Neural progenitor cell (in vitro differentiated cells): ENCODE measurements at regions not wholly inside any gene's neighbourhood (a gene's known extent, or its start where the extent isn't known, plus 50 kb on each side); places are given as distances from the start of the nearest gene placed in this dataset.

Experiments
- DNase-seq: peaks from one replicate; pipeline ENCODE4 v3.0.0-alpha.2; 2016; ENCODE audit warnings: low spot score
- H2AFZ ChIP-seq: fragments of 200-600 bp; sonication (generic); replicated peaks from 2 replicates; pipeline ENCODE4 v1.6.1; 2016; ENCODE audit warnings: antibody characterized with exemption
- H3F3A ChIP-seq: fragments of 200-600 bp; sonication (generic); 2 replicates; pipeline ENCODE4 v1.6.1; 2016; ENCODE audit warnings: antibody characterized with exemption, low read depth
- H3K27ac ChIP-seq: fragments of 200-600 bp; sonication (generic); 2 replicates; pipeline ENCODE4 v1.5.1; 2016; ENCODE audit warnings: mild to moderate bottlenecking
- H3K27me3 ChIP-seq: fragments of 200-600 bp; sonication (generic); 2 replicates; pipeline ENCODE4 v1.6.1; 2016; ENCODE audit warnings: mild to moderate bottlenecking, moderate library complexity
- H3K36me3 ChIP-seq: fragments of 200-600 bp; sonication (generic); 2 replicates; pipeline ENCODE4 v1.5.1; 2016
- H3K4me1 ChIP-seq: fragments of 200-600 bp; sonication (generic); 2 replicates; pipeline ENCODE4 v1.6.1; 2016; ENCODE audit warnings: mixed run types
- H3K4me2 ChIP-seq: fragments of 200-600 bp; sonication (generic); 2 replicates; pipeline ENCODE4 v1.6.1; 2016
- H3K4me3 ChIP-seq: fragments of 200-600 bp; sonication (generic); 2 replicates; pipeline ENCODE4 v1.5.1; 2016
- H3K79me2 ChIP-seq: fragments of 200-600 bp; sonication (generic); 2 replicates; pipeline ENCODE4 v1.6.1; 2016; ENCODE audit warnings: low read depth
- H3K9ac ChIP-seq: fragments of 200-600 bp; sonication (generic); 2 replicates; pipeline ENCODE4 v1.6.1; 2016
- H3K9me3 ChIP-seq: fragments of 200-600 bp; sonication (generic); 2 replicates; pipeline ENCODE4 v1.5.1; 2016; ENCODE audit warnings: low read depth
- H4K20me1 ChIP-seq: fragments of 200-600 bp; sonication (generic); 2 replicates; pipeline ENCODE4 v1.6.1; 2016; ENCODE audit warnings: low read depth
- H3K27ac Mint-ChIP-seq: 3 replicates; pipeline ENCODE4 v1.8.0; 2021; ENCODE audit warnings: mixed read lengths
- H3K27me3 Mint-ChIP-seq: 2 replicates; pipeline ENCODE4 v1.8.0; 2022; ENCODE audit warnings: low read depth, mild to moderate bottlenecking, inconsistent platforms, moderate library complexity, mixed read lengths; ENCODE audit not compliant: insufficient read depth
- H3K36me3 Mint-ChIP-seq: 3 replicates; pipeline ENCODE4 v1.8.0; 2021; ENCODE audit warnings: mixed read lengths
- H3K4me1 Mint-ChIP-seq: 3 replicates; pipeline ENCODE4 v1.8.0; 2021; ENCODE audit warnings: mixed read lengths
- H3K4me3 Mint-ChIP-seq: 3 replicates; pipeline ENCODE4 v1.8.0; 2021; ENCODE audit warnings: mild to moderate bottlenecking, moderate library complexity, mixed read lengths
- H3K9me3 Mint-ChIP-seq: 3 replicates; pipeline ENCODE4 v1.8.0; 2020; ENCODE audit warnings: mixed read lengths
- EZH2 ChIP-seq: fragments of 200-600 bp; sonication (generic); IDR thresholded peaks from 2 replicates; pipeline ENCODE4 v1.6.1; 2017; ENCODE audit warnings: antibody characterized with exemption, mild to moderate bottlenecking, moderate library complexity
- EZH2phosphoT487 ChIP-seq: fragments of 200-600 bp; sonication (generic); IDR thresholded peaks from 2 replicates; pipeline ENCODE4 v1.6.1; 2017; ENCODE audit warnings: antibody characterized with exemption
- TF ChIP-seq, protein P1 (sequence below): fragments of 200-600 bp; sonication (generic); IDR thresholded peaks from 2 replicates; pipeline ENCODE4 v1.5.1; 2017; ENCODE audit warnings: antibody characterized with exemption, mild to moderate bottlenecking

DNA sequence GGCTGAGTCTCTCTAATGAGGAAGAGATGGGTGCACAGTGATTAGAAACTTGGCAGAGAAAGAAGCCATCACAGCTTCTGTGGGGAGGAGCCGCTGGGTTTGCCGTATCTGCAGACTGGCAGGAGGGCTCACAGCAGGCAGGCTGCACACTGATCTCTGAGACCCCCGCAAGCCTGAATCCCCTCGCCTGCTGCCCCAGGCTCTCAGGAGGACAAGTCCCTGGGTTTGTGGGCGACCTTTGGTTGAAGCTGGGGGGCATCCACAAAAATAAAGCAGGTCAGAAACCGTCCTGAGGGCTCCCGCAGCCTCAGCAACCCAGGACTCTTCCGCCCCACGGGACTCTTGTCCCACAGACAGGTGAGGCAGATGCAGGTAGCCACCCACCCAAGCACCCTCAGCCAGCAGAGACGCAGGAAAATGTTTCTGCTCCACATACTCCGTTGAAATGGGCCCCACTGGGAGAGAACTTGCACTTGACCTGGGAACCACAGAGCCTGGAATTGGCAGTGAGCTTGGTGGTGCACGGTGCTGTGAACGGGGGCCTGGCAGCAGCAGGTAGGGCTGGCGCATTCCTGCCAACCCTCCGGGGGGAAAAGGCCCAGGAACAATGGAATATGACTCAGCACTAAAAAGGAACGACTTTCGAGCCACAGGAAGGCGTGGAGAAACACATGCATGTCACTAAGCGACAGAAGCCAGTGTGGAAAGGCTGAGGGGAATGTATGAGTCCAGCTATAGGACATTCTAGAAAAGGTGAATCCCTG, 89.9 kb downstream of the YTHDF1 start:
- no peaks in the 10 kb centered on the region for H3K36me3 ChIP-seq
- no peaks in the 10 kb centered on the region for H3K79me2 ChIP-seq
- H3K4me3 Mint-ChIP-seq: no peak overlapping the region
- H3F3A ChIP-seq: peaks cover 1% of the 10 kb centered on the region
- H3K4me3 ChIP-seq: no peak overlapping the region
- DNase-seq: no peak
- H3K9me3 Mint-ChIP-seq: no peaks in the 10 kb centered on the region
- peaks cover 8% of the 10 kb centered on the region for H3K4me1 Mint-ChIP-seq
- H3K9me3 ChIP-seq: no peaks in the 10 kb centered on the region
- H3K4me2 ChIP-seq: no peak overlapping the region
- no peak overlapping the region for H3K9ac ChIP-seq
- H4K20me1 ChIP-seq: no peaks in the 10 kb centered on the region
- no peaks in the 10 kb centered on the region for H3K36me3 Mint-ChIP-seq
- no peak overlapping the region for H2AFZ ChIP-seq
- peaks cover 13% of the 10 kb centered on the region for H3K27me3 Mint-ChIP-seq
- peaks cover 4% of the 10 kb centered on the region for H3K4me1 ChIP-seq
- TF ChIP-seq EZH2: no peak
- no peak for TF ChIP-seq EZH2phosphoT487
- TF ChIP-seq, protein P1, sequence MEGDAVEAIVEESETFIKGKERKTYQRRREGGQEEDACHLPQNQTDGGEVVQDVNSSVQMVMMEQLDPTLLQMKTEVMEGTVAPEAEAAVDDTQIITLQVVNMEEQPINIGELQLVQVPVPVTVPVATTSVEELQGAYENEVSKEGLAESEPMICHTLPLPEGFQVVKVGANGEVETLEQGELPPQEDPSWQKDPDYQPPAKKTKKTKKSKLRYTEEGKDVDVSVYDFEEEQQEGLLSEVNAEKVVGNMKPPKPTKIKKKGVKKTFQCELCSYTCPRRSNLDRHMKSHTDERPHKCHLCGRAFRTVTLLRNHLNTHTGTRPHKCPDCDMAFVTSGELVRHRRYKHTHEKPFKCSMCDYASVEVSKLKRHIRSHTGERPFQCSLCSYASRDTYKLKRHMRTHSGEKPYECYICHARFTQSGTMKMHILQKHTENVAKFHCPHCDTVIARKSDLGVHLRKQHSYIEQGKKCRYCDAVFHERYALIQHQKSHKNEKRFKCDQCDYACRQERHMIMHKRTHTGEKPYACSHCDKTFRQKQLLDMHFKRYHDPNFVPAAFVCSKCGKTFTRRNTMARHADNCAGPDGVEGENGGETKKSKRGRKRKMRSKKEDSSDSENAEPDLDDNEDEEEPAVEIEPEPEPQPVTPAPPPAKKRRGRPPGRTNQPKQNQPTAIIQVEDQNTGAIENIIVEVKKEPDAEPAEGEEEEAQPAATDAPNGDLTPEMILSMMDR: no peak
- no peak overlapping the region for H3K27ac ChIP-seq
- H3K27ac Mint-ChIP-seq: no peak overlapping the region
- peaks cover 11% of the 10 kb centered on the region for H3K27me3 ChIP-seq

DNA sequence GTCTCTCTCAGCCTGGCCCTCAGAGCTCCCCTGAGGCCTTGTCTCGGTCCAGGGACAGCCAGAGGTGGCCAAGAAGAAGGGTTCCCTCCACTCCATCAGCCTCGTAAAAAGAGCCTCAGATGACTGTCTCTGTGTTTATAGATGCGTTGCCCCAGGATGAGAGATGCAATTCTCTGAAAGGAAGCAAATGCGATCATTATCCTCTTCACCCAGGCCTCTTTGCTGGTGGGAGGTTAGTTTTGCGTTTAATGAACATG, 90.4 kb downstream of the YTHDF1 start:
- Mint-ChIP-seq H3K27ac (no peak overlapping the region), H3K27me3 (peaks cover 13% of the 10 kb centered on the region), H3K4me1 (peaks cover 8% of the 10 kb centered on the region), H3K4me3 (no peak overlapping the region), H3K36me3 (no peaks in the 10 kb centered on the region), H3K9me3 (no peaks in the 10 kb centered on the region)
- Histone ChIP-seq H3K4me2 (no peak overlapping the region), H3F3A (no peaks in the 10 kb centered on the region), H3K36me3 (no peaks in the 10 kb centered on the region), H4K20me1 (no peaks in the 10 kb centered on the region), H3K27me3 (peaks cover 11% of the 10 kb centered on the region), H3K9ac (no peak overlapping the region), H3K4me3 (no peak overlapping the region), H3K9me3 (no peaks in the 10 kb centered on the region), H3K4me1 (peaks cover 4% of the 10 kb centered on the region), H3K27ac (no peak overlapping the region), H2AFZ (no peak overlapping the region), H3K79me2 (no peaks in the 10 kb centered on the region)
- TF ChIP-seq, protein P1: no peak
- TF ChIP-seq EZH2 (no peak), EZH2phosphoT487 (no peak)
- no peak for DNase-seq

DNA sequence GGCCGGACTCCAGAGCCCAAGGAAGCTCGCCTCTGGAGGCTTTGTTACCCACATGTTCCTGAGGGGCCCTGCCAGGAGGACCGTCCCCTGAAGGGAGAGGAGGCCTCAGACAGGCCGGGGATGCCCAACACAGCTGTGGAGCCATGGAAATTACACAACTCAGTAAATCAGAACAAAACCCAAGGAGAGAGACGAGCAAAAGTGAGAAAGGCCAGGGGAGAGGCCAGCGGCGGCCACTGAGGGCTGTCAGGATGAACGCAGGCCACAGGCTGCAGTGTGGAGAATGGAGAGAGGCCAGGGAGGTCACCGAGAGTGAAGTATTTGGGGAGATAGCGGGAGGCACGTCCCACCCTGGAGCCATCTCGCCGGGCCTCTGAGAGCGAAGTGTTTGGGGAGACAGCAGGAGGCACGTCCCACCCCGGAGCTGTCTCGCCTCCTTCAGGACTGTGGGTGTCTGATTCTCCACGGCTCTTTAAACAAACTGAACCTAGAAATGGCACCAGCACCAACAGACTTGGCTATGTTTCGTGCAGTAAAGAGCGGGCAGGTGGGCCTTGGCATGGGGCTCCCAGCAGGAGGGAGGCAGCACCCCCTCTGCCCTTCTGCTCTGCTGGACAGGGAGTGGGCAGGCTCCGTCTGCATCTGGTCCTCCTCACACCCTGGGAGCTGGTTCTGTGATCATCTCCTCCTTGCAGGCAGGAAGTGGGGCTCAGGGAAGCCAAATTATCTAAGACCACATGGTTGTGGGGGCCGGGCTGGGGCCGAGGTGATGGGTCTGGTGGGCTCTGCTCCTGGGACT, 91.0 kb downstream of the YTHDF1 start:
- H2AFZ ChIP-seq: no peak overlapping the region
- H3F3A ChIP-seq: no peaks in the 10 kb centered on the region
- Mint-ChIP-seq H3K27ac (no peak overlapping the region), H3K9me3 (no peaks in the 10 kb centered on the region), H3K27me3 (peaks cover 11% of the 10 kb centered on the region), H3K36me3 (no peaks in the 10 kb centered on the region), H3K4me3 (no peak overlapping the region), H3K4me1 (peaks cover 4% of the 10 kb centered on the region)
- H3K4me2 ChIP-seq: no peak overlapping the region
- TF ChIP-seq EZH2 (no peak), EZH2phosphoT487 (no peak)
- TF ChIP-seq, protein P1: no peak
- H3K27me3 ChIP-seq: peaks cover 11% of the 10 kb centered on the region
- no peak overlapping the region for H3K27ac ChIP-seq
- H3K79me2 ChIP-seq: no peaks in the 10 kb centered on the region
- peak; percentile 31 for DNase-seq
- no peaks in the 10 kb centered on the region for H3K36me3 ChIP-seq
- H4K20me1 ChIP-seq: no peaks in the 10 kb centered on the region
- peaks cover 4% of the 10 kb centered on the region for H3K4me1 ChIP-seq
- no peak overlapping the region for H3K9ac ChIP-seq
- no peaks in the 10 kb centered on the region for H3K9me3 ChIP-seq
- no peak overlapping the region for H3K4me3 ChIP-seq
